GM21423 (cell line): ENCODE measurements at regions not wholly inside any gene's neighbourhood (a gene's known extent, or its start where the extent isn't known, plus 50 kb on each side); places are given as distances from the start of the nearest gene placed in this dataset.

Experiments used
- ATAC-seq: cut with Tn5 transposase; IDR thresholded peaks from one replicate; pipeline ENCODE4 v1.9.1; 2021; ENCODE audit warnings: mild to moderate bottlenecking, moderate library complexity; ENCODE audit not compliant: unreplicated experiment

DNA sequence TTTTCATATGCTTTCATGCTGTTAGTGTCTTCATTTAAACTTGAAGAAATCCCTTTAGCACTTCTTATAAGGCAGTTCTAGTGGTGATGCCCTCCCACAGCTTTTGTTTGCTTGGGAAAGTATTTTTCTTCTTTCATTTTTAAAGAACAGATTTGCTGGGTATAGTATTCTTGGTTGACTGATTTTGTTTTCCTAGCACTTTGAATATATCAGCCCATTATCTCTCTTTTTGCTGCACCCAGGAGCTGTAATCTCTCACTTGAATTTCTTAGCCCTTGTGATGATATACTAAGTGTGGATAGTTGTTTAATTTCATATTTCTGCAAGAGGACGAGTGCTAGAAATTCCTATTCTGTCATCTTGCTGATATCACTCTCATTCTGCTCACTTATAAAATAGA, 283.7 kb downstream of the GPAT3 start:
- ATAC-seq = no peak

DNA sequence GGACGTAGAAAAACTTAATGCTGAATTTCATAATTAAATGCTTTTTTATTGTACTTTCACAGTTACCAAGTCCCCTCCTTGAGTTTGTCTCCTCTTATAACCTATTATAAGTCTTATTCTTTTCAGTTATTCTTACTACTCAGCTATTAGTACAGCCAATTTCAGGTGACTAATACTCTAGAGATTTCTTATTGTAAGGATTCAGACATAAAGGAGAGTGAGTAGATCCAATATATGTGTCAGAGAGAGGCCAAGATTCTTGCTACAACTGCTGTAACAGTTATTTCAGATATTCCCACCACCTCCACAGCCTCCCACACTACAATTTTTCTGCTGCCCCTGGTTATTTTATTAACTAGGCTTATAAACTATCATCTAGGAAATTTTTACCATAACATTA, 274.5 kb downstream of the GPAT3 start:
- ATAC-seq = no peak

- ATAC-seq = no peak
Observed at GRCh38 chr4:83809581-83809980, 273.7 kb downstream of the GPAT3 start.

DNA sequence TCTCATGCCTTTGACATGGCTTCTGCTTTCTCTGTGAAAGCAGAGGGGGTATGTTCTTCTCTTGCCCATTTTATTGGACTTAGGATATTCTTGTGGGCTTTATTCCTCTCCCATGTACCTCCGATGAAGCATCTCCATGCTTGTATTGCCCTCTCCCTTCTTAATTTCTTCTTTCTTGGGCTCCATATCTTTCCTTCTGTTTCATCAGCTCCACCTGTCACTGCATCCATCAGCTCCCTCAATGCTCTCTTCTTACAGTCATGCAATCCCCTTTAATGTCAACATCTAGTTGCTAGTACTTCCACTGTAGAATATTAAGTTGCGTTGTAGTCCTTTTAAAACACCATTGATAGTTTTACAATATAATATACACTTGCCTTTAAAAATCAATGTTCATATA, 257.6 kb downstream of the GPAT3 start:
- ATAC-seq = no peak

DNA sequence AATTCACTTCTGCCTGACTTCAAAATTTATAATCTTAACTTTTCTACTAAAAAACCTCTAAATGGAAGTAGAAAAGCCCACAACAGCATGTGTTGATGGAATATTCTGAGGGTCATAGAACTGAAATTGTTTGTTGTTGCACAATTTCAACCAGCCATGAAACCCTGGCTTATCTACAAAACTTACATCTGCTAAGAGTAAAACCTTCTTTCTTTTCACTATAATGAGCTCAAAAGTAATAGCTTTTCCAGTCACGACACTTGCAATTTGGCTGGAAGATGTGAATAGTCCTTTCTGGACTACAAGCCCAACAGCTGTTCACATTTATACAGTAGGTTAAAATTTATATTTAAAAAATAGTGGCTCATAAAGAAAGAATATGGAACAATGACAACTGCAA, 250.0 kb downstream of the GPAT3 start:
- ATAC-seq = no peak

DNA sequence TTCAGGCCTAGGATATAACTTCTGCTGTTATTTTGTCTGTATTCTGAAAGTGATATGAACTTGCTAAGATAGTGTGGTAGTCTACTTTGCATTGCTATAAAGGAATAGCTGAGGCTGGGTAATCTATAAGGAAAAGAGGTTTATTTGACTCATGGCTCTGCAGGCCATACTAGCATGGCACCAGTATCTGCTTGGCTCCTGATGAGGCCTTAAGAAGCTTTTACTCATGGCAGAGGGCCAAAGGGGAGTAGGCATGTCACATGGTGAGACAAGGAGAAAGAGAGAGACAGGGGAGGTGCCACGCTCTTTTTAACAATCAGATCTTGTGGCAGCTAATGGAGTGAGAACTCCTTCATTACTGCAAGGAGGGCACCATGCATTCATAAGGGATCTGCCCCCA, 247.3 kb downstream of the GPAT3 start:
- no peak for ATAC-seq

DNA sequence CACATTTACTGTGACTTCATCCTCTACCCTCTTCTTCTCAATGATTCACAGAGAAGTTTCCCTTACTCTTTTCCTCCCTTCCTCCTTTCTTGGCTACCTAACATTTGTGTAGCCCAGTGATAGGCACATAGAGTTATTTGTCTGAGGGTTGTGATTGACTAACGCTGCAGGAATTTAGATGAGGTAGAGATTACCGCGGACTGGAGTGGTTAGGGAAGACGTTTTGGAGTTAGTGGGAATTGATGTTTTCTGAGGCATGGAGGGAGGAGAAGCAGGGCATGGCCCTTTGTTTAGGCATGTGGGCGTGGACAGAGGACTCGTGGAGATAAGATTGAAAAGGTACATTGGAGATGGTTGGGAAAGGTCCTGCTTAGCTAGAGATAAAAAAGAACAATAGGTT, 246.7 kb downstream of the GPAT3 start:
- no peak for ATAC-seq

- ATAC-seq = no peak
Observed at GRCh38 chr4:83781434-83781833, 245.5 kb downstream of the GPAT3 start.

- no peak for ATAC-seq
Observed at GRCh38 chr4:83780053-83780733, 244.3 kb downstream of the GPAT3 start.

- no peak for ATAC-seq
Observed at GRCh38 chr4:83779103-83780052, 243.5 kb downstream of the GPAT3 start.

- ATAC-seq = no peak
Observed at GRCh38 chr4:83772685-83773084, 236.8 kb downstream of the GPAT3 start.

DNA sequence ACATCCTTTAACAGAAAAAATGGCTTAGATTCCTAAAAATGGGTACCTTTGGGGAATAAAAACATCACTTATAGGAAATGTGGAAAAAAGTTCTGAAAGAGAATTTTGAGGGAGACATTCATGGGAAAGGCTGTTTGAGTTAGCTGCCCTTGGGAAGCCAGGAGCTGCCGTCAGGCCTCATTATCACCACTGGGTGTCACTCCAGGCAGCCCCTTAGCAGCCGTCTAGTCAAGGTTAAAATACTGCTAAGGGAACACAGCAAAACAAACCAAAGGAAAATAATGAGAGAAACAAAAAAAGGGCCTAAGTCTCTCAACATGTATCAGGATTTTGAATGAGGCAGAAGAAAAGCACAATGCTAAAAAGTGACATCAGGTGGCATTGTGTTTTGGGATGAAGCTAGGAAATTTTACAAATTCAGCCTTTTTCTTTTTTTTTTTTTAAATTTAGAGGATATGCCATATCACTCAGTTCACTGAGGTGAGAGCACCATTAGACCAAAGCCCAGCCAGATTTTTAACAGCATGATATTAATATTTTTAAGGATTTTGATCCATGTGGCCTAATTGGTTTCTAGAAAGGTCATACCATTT, 235.3 kb downstream of the GPAT3 start:
- no peak for ATAC-seq

DNA sequence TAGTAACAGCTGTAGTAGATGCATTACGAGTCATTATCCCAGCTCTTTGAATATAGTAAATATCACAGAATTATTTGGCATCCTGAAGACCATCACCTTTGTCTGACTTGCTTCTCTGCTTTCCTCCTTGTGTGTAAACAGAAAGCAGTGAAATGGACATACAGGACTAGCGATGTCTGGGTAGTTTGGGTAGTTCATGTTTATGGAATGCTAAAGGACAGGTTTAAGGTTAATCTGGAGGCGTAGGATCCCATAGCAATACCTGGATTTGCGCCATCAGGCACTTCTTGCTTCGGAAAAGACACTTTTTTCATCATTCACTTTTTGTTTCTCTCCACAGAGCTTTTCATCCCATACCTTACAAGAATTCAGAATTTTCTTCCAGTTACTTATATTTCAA, 232.2 kb downstream of the GPAT3 start:
- no peak for ATAC-seq

DNA sequence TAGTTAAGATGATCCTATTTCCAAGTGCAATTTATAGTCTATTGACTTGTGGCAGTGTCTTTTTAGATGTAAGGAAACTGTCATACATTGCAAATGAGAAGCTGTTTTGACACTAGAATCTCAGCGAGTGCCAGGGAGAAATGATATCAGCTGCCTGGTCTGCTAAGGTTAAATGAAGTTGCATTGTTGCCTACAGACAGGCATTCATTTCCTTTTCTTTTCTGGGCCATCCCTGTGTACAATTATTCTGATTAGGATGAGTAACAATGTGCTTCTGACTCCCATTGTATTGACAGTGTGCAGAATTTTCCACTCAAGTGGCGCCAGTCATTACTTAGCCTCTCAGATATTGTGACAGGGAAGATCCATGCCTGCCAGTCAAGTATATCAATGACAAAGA, 231.2 kb downstream of the GPAT3 start:
- no peak for ATAC-seq

DNA sequence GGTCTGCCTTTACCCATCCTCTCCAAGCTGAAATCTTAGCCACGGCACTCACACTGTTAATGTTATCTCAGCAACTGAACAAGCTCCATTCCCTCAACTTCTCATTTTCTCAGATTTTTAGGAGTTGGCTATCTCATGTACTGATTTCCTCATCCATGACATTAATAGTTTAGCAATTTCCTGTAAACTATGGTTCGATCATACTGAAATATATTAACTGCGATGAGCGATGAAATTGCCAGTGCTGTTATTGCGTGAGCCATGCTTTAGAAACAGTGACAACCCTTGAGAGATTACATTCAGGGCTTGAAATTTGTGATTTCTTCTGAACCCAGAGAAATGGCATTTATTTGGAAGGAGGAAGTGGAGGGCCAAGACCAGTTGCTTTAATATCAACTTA, 223.7 kb downstream of the GPAT3 start:
- no peak for ATAC-seq

- no peak for ATAC-seq
Observed at GRCh38 chr4:83758285-83758684, 222.4 kb downstream of the GPAT3 start.

DNA sequence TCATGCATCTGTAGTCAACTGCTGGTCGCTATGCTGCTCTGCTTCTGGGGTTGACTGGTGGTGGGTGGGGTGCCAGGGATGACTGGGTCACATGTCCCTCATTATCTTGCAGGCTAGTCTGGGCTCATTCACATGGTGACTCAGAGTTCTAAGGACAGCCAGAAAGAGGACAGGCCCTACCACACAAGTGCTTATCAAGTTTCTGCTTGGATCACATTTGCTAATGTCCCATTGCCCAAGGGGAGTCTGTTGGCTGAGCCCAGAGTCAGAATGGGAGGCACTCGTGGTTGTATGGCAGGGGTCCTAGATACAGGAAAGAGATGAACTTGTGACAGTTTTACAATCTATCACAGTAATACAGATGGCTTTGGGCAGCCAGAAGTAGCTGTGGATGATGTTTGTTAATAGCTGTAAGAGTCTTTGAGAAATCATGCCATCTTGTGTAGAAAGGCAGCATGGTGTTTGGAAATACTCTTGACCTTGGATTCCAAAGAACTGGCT, 221.3 kb downstream of the GPAT3 start:
- no peak for ATAC-seq

GRCh38 chr4:83753260-83753659, 217.4 kb downstream of the GPAT3 start:
- no peak for ATAC-seq

GRCh38 chr4:83751336-83751949, 215.5 kb downstream of the GPAT3 start:
- no peak for ATAC-seq

DNA sequence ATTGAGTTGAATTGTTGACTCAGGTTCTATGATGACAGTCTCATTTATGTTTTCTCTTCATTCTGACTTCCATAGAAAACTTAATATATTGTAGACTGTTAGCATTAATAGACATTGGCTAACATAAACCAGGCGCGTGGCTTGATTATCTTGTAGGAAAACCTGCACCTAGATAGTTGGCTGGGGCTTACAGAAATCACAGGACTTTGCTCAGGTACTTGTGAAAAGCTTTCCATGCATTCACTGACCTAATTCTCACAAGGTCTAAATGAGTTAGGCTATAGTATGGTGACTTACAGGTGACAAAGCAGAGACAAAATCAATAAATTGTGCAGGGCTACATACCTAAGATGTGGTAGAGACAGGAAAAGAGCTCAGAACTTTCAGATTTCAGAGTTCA, 212.8 kb downstream of the GPAT3 start:
- ATAC-seq = no peak

DNA sequence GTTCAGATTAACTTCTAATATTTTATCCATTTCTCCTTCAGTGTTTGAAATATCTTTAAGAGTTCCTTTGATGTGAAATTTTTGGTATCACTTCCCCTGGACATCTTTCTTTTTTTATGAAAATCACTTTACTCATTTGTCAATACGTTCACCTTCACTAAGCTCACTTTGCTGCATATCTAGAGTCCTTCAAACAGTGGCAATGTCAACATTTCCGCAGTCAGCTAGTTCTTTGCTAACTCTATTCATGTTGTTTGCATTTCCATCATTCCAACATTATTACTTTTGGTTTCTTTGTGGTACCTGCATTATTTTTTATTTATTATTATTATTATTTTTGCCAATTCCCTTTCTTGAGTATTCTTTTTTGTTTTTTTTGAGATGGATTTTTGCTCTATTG, 203.0 kb downstream of the GPAT3 start:
- no peak for ATAC-seq
